GM12865 (cell line): ENCODE measurements at regions not wholly inside any gene's neighbourhood (a gene's known extent, or its start where the extent isn't known, plus 50 kb on each side); places are given as distances from the start of the nearest gene placed in this dataset.

Source experiments
- DNase-seq: peaks from one replicate; pipeline ENCODE4 v3.0.0; 2010; ENCODE audit warnings: low read depth
- H3K4me3 ChIP-seq: 2 replicates; pipeline ENCODE4 v1.5.1; 2011; ENCODE audit warnings: mild to moderate bottlenecking, low read depth, low read length, control low read depth
- TF ChIP-seq, protein P1 (sequence below): IDR thresholded peaks from 2 replicates; pipeline ENCODE4 v1.5.1; 2011; ENCODE audit warnings: low read length, control low read depth, low read depth, inconsistent platforms; ENCODE audit not compliant: insufficient read depth; ENCODE audit errors: missing control alignments

- TF ChIP-seq, protein P1, sequence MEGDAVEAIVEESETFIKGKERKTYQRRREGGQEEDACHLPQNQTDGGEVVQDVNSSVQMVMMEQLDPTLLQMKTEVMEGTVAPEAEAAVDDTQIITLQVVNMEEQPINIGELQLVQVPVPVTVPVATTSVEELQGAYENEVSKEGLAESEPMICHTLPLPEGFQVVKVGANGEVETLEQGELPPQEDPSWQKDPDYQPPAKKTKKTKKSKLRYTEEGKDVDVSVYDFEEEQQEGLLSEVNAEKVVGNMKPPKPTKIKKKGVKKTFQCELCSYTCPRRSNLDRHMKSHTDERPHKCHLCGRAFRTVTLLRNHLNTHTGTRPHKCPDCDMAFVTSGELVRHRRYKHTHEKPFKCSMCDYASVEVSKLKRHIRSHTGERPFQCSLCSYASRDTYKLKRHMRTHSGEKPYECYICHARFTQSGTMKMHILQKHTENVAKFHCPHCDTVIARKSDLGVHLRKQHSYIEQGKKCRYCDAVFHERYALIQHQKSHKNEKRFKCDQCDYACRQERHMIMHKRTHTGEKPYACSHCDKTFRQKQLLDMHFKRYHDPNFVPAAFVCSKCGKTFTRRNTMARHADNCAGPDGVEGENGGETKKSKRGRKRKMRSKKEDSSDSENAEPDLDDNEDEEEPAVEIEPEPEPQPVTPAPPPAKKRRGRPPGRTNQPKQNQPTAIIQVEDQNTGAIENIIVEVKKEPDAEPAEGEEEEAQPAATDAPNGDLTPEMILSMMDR = no peak
These were observed 148.8 kb downstream of the CCNG2 start for GRCh38 chr4:77305766-77306165.

DNA sequence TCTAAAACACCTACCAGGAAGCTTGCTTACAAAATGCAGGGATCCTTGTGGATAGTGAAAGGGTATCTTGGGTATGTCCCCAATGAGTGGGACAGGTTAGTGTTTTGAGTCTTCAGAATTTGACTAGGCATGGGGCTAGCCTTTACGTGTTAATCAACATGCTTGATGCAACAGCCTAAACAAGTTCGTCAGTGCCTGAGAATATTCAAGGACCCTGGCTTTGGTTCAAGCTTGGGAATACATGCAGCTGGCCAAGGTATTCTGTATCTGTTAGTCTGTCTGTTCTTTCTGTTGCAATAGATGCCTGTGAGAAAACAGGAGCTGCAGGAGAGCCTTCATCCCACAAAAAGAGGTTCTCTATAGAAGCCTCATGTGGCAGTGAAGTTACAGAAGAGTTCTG lies 149.5 kb downstream of the CCNG2 start:
- DNase-seq = no peak
- TF ChIP-seq, protein P1 = no peak
- no peak overlapping the region for H3K4me3 ChIP-seq

More at GRCh38 chr4:77305766-77306165, 148.8 kb downstream of the CCNG2 start:
- H3K4me3 ChIP-seq = no peak overlapping the region
- no peak for DNase-seq

GRCh38 chr4:77308843-77309242 lies 151.8 kb downstream of the CCNG2 start:
- TF ChIP-seq, protein P1 = peak; percentile 40
- H3K4me3 ChIP-seq = no peak overlapping the region
- DNase-seq = peak; percentile 41

DNA sequence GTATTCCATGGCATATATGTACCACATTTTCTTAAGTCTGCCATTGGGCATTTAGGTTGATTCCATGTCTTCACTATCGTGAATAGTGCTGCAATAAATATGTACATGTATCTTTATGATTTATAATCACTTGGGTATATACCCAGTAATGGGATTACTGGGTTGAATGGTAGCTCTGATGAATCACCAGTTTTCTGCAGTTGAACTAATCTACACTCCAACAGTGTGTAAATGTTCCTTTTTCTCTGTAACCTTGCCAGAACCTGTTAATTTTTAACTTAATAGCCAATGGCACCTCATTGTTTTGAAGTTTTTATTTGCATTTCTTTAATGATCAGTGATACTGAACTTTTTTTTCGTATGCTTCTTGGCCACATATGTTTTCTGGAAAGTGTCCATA lies 152.5 kb downstream of the CCNG2 start:
- TF ChIP-seq, protein P1 = no peak
- no peak for DNase-seq
- H3K4me3 ChIP-seq = no peak overlapping the region

DNA sequence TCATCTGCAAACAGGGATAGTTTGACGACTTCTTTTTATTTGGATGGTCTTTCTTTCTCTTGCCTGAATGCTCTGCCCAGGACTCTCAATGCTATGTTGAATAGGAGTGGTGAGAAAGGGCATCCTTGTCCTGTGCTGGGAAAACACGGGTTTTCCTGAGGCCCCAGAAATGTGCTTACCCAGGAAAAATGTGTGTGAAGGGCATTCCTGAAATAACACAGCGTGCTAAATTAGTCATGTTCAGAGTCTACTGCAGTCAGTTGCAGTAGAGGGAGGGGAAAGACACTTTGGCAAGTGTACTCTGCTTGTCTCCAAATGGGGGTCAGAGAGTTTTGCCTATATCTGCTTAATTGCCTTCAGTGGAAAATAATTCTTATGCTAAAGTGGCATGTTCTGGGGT lies 153.9 kb downstream of the CCNG2 start:
- TF ChIP-seq, protein P1 = no peak
- H3K4me3 ChIP-seq = no peak overlapping the region
- no peak for DNase-seq

- TF ChIP-seq, protein P1 = no peak
- H3K4me3 ChIP-seq = no peak overlapping the region
- DNase-seq = no peak
These were observed 157.7 kb downstream of the CCNG2 start for GRCh38 chr4:77314697-77315096.

DNA sequence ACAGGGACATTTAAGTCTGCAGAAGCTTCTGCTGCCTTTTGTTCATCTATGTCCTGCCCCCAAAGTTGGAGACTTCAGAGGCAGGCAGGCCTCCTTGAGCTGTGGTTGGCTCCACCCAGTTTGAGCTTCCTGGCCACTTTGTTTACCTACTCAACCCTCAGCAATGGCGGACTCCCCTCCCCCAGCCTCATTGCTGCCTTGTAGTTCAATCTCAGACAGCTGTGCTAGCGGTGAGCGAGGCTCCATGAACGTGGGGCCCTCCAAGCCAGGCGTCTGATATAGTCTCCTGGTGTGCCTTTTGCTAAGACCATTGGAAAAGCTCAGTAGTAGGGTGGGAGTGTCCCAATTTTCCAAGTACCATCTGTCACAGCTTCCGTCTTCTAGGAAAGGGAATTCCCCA lies 170.1 kb downstream of the CCNG2 start:
- TF ChIP-seq, protein P1 = no peak
- H3K4me3 ChIP-seq = no peak overlapping the region
- DNase-seq = no peak
